Nephron (organoid): ENCODE measurements at regions not wholly inside any gene's neighbourhood (a gene's known extent, or its start where the extent isn't known, plus 50 kb on each side); places are given as distances from the start of the nearest gene placed in this dataset.

Experiments used
- H3K27ac Mint-ChIP-seq, 3 experiments: 2 replicates each; pipeline ENCODE4 v1.8.0; 2020; ENCODE audit warnings: mixed read lengths in 3 of 3, mild to moderate bottlenecking in 2 of 3, moderate library complexity in 1 of 3
- H3K27me3 Mint-ChIP-seq: 2 replicates; pipeline ENCODE4 v1.8.0; 2021; ENCODE audit warnings: low read depth, mild to moderate bottlenecking, moderate library complexity, mixed read lengths
- H3K36me3 Mint-ChIP-seq: 2 replicates; pipeline ENCODE4 v1.8.0; 2020; ENCODE audit warnings: low read depth, mixed read lengths
- H3K4me1 Mint-ChIP-seq: 2 replicates; pipeline ENCODE4 v1.8.0; 2020; ENCODE audit warnings: mixed read lengths
- H3K4me3 Mint-ChIP-seq, 3 experiments: 2 replicates each; pipeline ENCODE4 v1.8.0; 2020; ENCODE audit warnings: mild to moderate bottlenecking in 3 of 3, mixed read lengths in 3 of 3, moderate library complexity in 2 of 3
- H3K9me3 Mint-ChIP-seq: 2 replicates; pipeline ENCODE4 v1.8.0; 2020; ENCODE audit warnings: mixed read lengths
- CTCF ChIP-seq, 3 experiments: fragments of 200-600 bp; sonication (generic); IDR thresholded peaks; one replicate each; pipeline ENCODE4 v1.5.0; 2021; ENCODE audit warnings: antibody characterized with exemption in 3 of 3; ENCODE audit not compliant: unreplicated experiment in 3 of 3

- Mint-ChIP-seq H3K27ac (peak overlapping the region in 2 of 3 experiments; percentile 61 to 83), H3K4me3 (no peak overlapping the region), H3K4me1 (peaks cover 5% of the 10 kb centered on the region)
These were observed 156.8 kb upstream of the AVPR1A start for GRCh38 chr12:63307849-63308248.

GRCh38 chr12:63305901-63306875 is 155.2 kb upstream of the AVPR1A start:
- Mint-ChIP-seq H3K27me3 (no peaks in the 10 kb centered on the region), H3K9me3 (peaks cover 13% of the 10 kb centered on the region), H3K27ac (peak overlapping the region in 1 of 3 experiments; percentile 31), H3K36me3 (no peaks in the 10 kb centered on the region), H3K4me1 (peaks cover 5% of the 10 kb centered on the region), H3K4me3 (no peak overlapping the region)
- TF ChIP-seq CTCF (IDR thresholded peaks at IDR 0.05; ENCODE audit: unreplicated experiment in 3 of 3) = no peak

More at GRCh38 chr12:63307849-63308248, 156.8 kb upstream of the AVPR1A start:
- H3K9me3 Mint-ChIP-seq = peaks cover 13% of the 10 kb centered on the region
- H3K36me3 Mint-ChIP-seq = no peaks in the 10 kb centered on the region
- no peak for TF ChIP-seq CTCF (IDR thresholded peaks at IDR 0.05; ENCODE audit: unreplicated experiment in 3 of 3)
- H3K27me3 Mint-ChIP-seq = no peaks in the 10 kb centered on the region

- no peak for TF ChIP-seq CTCF (IDR thresholded peaks at IDR 0.05; ENCODE audit: unreplicated experiment in 3 of 3)
- Mint-ChIP-seq H3K27me3 (no peaks in the 10 kb centered on the region), H3K27ac (peak overlapping the region in 1 of 3 experiments; percentile 23), H3K4me3 (no peak overlapping the region), H3K36me3 (no peaks in the 10 kb centered on the region), H3K9me3 (peaks cover 4% of the 10 kb centered on the region), H3K4me1 (peaks cover 5% of the 10 kb centered on the region)
These were observed 153.9 kb upstream of the AVPR1A start for GRCh38 chr12:63304887-63305316.

GRCh38 chr12:63302941-63303536 is 152.0 kb upstream of the AVPR1A start:
- no peaks in the 10 kb centered on the region for H3K36me3 Mint-ChIP-seq
- peaks cover 4% of the 10 kb centered on the region for H3K4me1 Mint-ChIP-seq
- no peak overlapping the region for H3K4me3 Mint-ChIP-seq
- H3K27ac Mint-ChIP-seq = peak overlapping the region in 2 of 3 experiments; percentile 20 to 67
- no peaks in the 10 kb centered on the region for H3K9me3 Mint-ChIP-seq
- TF ChIP-seq CTCF (IDR thresholded peaks at IDR 0.05; ENCODE audit: unreplicated experiment in 3 of 3) = no peak
- H3K27me3 Mint-ChIP-seq = no peaks in the 10 kb centered on the region

GRCh38 chr12:63302269-63302940 is 151.4 kb upstream of the AVPR1A start:
- no peaks in the 10 kb centered on the region for H3K36me3 Mint-ChIP-seq

More at GRCh38 chr12:63302269-63302940, 151.4 kb upstream of the AVPR1A start:
- Mint-ChIP-seq H3K27ac (peak overlapping the region in 2 of 3 experiments; percentile 20 to 67), H3K4me1 (peaks cover 4% of the 10 kb centered on the region), H3K27me3 (no peaks in the 10 kb centered on the region), H3K9me3 (no peaks in the 10 kb centered on the region), H3K4me3 (no peak overlapping the region)
- no peak for TF ChIP-seq CTCF (IDR thresholded peaks at IDR 0.05; ENCODE audit: unreplicated experiment in 3 of 3)
